22Rv1 (cell line): ENCODE measurements at regions not wholly inside any gene's neighbourhood (a gene's known extent, or its start where the extent isn't known, plus 50 kb on each side); places are given as distances from the start of the nearest gene placed in this dataset.

Source experiments
- ZFX ChIP-seq: fragments of 450-650 bp; IDR thresholded peaks from 2 replicates; pipeline ENCODE4 v1.6.1; 2017; ENCODE audit warnings: antibody characterized with exemption, borderline replicate concordance
- TF ChIP-seq, protein P1 (sequence below): fragments of 450-650 bp; IDR thresholded peaks from 2 replicates; pipeline ENCODE4 v1.5.1; 2017; ENCODE audit warnings: mild to moderate bottlenecking

DNA sequence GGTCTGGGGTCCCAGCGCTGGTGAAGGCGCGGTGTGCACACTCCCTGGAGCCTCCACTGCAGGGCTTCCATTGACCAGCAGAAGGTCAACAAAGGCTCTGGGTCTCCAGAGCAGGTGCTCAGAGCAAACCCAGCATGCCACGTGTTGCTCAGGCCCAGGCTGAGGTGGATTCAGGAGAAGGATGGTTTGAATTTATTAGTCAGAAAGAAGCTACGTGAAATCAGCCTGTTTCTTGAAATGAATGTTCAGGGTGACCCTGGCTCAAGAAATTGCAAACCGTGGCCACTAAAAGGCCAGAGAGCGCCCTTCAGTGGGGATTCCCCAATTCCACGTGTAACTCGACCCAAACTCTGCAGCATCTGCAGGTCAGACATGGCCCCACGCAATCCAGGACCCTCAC lies 82.7 kb upstream of the PFKP start:
- TF ChIP-seq, protein P1, sequence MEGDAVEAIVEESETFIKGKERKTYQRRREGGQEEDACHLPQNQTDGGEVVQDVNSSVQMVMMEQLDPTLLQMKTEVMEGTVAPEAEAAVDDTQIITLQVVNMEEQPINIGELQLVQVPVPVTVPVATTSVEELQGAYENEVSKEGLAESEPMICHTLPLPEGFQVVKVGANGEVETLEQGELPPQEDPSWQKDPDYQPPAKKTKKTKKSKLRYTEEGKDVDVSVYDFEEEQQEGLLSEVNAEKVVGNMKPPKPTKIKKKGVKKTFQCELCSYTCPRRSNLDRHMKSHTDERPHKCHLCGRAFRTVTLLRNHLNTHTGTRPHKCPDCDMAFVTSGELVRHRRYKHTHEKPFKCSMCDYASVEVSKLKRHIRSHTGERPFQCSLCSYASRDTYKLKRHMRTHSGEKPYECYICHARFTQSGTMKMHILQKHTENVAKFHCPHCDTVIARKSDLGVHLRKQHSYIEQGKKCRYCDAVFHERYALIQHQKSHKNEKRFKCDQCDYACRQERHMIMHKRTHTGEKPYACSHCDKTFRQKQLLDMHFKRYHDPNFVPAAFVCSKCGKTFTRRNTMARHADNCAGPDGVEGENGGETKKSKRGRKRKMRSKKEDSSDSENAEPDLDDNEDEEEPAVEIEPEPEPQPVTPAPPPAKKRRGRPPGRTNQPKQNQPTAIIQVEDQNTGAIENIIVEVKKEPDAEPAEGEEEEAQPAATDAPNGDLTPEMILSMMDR = no peak
- TF ChIP-seq ZFX = no peak
